HepG2 (cell line): ENCODE measurements at regions not wholly inside any gene's neighbourhood (a gene's known extent, or its start where the extent isn't known, plus 50 kb on each side); places are given as distances from the start of the nearest gene placed in this dataset.

Source experiments
- ARHGAP35 ChIP-seq: sonication (generic); formaldehyde crosslinking; IDR thresholded peaks from 2 replicates; pipeline ENCODE4 v1.9.0; 2022; ENCODE audit warnings: mild to moderate bottlenecking, inconsistent platforms, moderate library complexity, missing genetic modification reagents, borderline replicate concordance
- ATF1 ChIP-seq: IDR thresholded peaks from 2 replicates; pipeline ENCODE4 v1.6.1; 2016; ENCODE audit warnings: mild to moderate bottlenecking, control low read depth
- BRCA1 ChIP-seq: sonication (generic); formaldehyde crosslinking; IDR thresholded peaks from 2 replicates; pipeline ENCODE4 v1.4.0; 2020; ENCODE audit warnings: missing genetic modification reagents
- GLI4 ChIP-seq: sonication (generic); formaldehyde crosslinking; IDR thresholded peaks from 2 replicates; pipeline ENCODE4 v1.5.1; 2020; ENCODE audit warnings: missing genetic modification reagents, mild to moderate bottlenecking, moderate library complexity, borderline replicate concordance
- MTA3 ChIP-seq: sonication (generic); formaldehyde crosslinking; IDR thresholded peaks from 2 replicates; pipeline ENCODE4 v1.4.0; 2020; ENCODE audit warnings: missing genetic modification reagents
- REXO4 ChIP-seq: sonication (generic); formaldehyde crosslinking; IDR thresholded peaks from 2 replicates; pipeline ENCODE4 v1.8.0; 2022; ENCODE audit warnings: missing genetic modification reagents, mild to moderate bottlenecking, borderline replicate concordance
- SMC3 ChIP-seq: IDR thresholded peaks from 2 replicates; pipeline ENCODE4 v1.6.1; 2011; ENCODE audit warnings: low read length, improper control_type of control experiment
- ZNF530 ChIP-seq: sonication (generic); formaldehyde crosslinking; IDR thresholded peaks from 2 replicates; pipeline ENCODE4 v1.5.0; 2020; ENCODE audit warnings: low read depth, mild to moderate bottlenecking, missing genetic modification reagents
- ZNF564 ChIP-seq: sonication (generic); formaldehyde crosslinking; IDR thresholded peaks from 2 replicates; pipeline ENCODE4 v1.8.1; 2023; ENCODE audit warnings: mild to moderate bottlenecking, missing genetic modification reagents
- ZNF577 ChIP-seq: sonication (generic); formaldehyde crosslinking; IDR thresholded peaks from 2 replicates; pipeline ENCODE4 v1.4.0; 2020; ENCODE audit warnings: mild to moderate bottlenecking, low read depth, missing genetic modification reagents, borderline replicate concordance
- ZNF589 ChIP-seq: sonication (generic); formaldehyde crosslinking; conservative IDR thresholded peaks from 2 replicates; pipeline ENCODE4 v1.8.0; 2022; ENCODE audit warnings: mild to moderate bottlenecking, moderate library complexity, missing genetic modification reagents
- ZNF839 ChIP-seq: sonication (generic); formaldehyde crosslinking; IDR thresholded peaks from 2 replicates; pipeline ENCODE4 v1.4.0; 2020; ENCODE audit warnings: missing genetic modification reagents, mild to moderate bottlenecking, borderline replicate concordance
- TF ChIP-seq, protein P1 (sequence below): sonication (generic); formaldehyde crosslinking; IDR thresholded peaks from 2 replicates; pipeline ENCODE4 v1.9.0; 2021; ENCODE audit warnings: mild to moderate bottlenecking, missing genetic modification reagents
- TF ChIP-seq, protein P2 (sequence below): sonication (generic); formaldehyde crosslinking; IDR thresholded peaks from 2 replicates; pipeline ENCODE4 v1.5.0; 2020; ENCODE audit warnings: missing genetic modification reagents

DNA sequence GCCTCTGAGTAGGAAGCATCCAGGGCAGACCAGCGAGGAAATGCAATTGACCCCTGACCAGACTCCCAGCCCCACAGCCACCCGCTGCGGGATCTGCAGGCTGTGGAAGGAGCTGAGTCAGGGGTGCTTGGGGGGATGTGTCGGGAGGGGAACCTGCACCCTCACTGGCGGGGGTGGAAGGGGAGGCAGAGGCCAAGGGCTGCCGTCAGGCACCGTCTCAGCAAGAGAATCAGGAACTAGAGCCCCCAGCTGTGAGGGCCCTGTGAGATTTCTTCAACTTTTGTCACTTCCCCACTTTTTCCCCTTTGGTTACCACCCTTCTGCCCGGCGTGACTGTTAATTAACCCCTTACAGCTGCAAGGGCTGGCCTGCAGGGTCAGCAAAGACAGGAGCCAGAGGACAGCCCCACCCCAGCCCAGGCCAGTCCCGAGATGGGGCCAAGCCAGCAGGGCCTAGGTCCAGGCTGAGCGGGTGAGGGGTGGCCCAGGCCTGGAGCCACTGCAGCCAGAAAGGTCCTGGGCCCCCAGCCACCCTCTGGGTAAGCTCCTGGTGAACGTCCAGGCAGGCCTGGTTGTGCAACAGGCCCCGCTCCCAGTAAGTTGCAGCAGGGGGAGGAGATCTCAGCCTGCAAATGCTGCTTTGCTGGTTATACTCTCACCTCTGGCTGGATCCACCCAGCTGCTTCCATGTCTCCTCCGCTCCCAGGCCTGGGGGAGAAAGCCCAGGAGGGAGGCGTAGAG is 147.0 kb upstream of the ID2 start (continued):
- TF ChIP-seq MTA3 (CRISPR knock-in tag), result no peak
- TF ChIP-seq ZNF564, result no peak
- TF ChIP-seq ZNF530 (CRISPR knock-in tag), result no peak
- no peak for TF ChIP-seq ZNF589 (CRISPR knock-in tag)
- TF ChIP-seq REXO4 (CRISPR knock-in tag), result no peak
- TF ChIP-seq, protein P1, sequence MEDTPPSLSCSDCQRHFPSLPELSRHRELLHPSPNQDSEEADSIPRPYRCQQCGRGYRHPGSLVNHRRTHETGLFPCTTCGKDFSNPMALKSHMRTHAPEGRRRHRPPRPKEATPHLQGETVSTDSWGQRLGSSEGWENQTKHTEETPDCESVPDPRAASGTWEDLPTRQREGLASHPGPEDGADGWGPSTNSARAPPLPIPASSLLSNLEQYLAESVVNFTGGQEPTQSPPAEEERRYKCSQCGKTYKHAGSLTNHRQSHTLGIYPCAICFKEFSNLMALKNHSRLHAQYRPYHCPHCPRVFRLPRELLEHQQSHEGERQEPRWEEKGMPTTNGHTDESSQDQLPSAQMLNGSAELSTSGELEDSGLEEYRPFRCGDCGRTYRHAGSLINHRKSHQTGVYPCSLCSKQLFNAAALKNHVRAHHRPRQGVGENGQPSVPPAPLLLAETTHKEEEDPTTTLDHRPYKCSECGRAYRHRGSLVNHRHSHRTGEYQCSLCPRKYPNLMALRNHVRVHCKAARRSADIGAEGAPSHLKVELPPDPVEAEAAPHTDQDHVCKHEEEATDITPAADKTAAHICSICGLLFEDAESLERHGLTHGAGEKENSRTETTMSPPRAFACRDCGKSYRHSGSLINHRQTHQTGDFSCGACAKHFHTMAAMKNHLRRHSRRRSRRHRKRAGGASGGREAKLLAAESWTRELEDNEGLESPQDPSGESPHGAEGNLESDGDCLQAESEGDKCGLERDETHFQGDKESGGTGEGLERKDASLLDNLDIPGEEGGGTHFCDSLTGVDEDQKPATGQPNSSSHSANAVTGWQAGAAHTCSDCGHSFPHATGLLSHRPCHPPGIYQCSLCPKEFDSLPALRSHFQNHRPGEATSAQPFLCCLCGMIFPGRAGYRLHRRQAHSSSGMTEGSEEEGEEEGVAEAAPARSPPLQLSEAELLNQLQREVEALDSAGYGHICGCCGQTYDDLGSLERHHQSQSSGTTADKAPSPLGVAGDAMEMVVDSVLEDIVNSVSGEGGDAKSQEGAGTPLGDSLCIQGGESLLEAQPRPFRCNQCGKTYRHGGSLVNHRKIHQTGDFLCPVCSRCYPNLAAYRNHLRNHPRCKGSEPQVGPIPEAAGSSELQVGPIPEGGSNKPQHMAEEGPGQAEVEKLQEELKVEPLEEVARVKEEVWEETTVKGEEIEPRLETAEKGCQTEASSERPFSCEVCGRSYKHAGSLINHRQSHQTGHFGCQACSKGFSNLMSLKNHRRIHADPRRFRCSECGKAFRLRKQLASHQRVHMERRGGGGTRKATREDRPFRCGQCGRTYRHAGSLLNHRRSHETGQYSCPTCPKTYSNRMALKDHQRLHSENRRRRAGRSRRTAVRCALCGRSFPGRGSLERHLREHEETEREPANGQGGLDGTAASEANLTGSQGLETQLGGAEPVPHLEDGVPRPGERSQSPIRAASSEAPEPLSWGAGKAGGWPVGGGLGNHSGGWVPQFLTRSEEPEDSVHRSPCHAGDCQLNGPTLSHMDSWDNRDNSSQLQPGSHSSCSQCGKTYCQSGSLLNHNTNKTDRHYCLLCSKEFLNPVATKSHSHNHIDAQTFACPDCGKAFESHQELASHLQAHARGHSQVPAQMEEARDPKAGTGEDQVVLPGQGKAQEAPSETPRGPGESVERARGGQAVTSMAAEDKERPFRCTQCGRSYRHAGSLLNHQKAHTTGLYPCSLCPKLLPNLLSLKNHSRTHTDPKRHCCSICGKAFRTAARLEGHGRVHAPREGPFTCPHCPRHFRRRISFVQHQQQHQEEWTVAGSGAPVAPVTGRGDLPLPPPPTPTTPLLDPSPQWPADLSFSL (CRISPR knock-in tag), result no peak
- TF ChIP-seq, protein P2, sequence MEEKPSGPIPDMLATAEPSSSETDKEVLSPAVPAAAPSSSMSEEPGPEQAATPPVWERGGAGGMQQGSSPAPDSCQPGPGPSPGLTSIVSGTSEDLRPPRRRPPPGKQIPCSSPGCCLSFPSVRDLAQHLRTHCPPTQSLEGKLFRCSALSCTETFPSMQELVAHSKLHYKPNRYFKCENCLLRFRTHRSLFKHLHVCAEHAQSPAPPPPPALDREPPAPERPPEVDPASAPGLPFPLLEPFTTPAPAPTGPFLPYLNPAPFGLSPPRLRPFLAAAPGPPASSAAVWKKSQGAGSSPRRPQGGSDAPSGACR, result no peak
- TF ChIP-seq GLI4 (CRISPR knock-in tag), result peak; percentile 63; the same call in 1 of the 2 replicates
- TF ChIP-seq ZNF839 (CRISPR knock-in tag), result no peak
- no peak for TF ChIP-seq ATF1 (CRISPR knock-in tag)
- TF ChIP-seq BRCA1 (CRISPR knock-in tag), result no peak
- TF ChIP-seq SMC3, result no peak
- TF ChIP-seq ZNF577 (CRISPR knock-in tag), result no peak
- peak; percentile 42; the same call in 1 of the 2 replicates for TF ChIP-seq ARHGAP35 (CRISPR knock-in tag)
